ENCODE measurements at regions not wholly inside any gene's neighbourhood (a gene's known extent, or its start where the extent isn't known, plus 50 kb on each side); places are given as distances from the start of the nearest gene placed in this dataset.

DNA sequence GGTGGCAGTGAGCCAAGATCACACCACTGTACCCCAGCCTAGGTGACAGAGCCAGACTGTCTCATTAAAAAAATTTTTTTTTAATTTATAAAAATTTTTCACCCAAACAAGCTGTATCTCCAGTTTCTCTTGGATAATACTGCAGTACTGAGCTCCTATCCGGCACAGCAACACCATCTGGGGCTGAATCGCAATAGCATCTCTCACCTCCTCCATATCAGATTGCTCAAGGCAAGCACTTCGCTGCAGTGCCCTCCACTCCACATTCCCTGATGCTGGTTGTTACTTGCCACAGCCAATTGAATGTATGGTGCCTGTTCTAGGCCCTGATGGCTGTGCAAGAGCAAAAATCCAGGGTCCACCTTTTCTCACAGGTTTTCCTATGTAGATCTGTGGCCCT lies 69.3 kb upstream of the FAM241A start:
- DNase-seq (no peak), FAIRE-seq (no peak)
- intact Hi-C loops (cut with DNase I): no loop called here
- Histone ChIP-seq H3K4me3 (ENCODE audit: low read length in 3 of 3) (no peak overlapping the region), H3K9ac (ENCODE audit: low read length in 3 of 3) (no peak overlapping the region), H3K4me1 (ENCODE audit: control insufficient read depth in 2 of 3, insufficient read depth in 2 of 3, low read depth in 1 of 3, low read length in 3 of 3) (no peaks in the 10 kb centered on the region), H3K9me3 (ENCODE audit: control insufficient read depth in 2 of 3, insufficient read depth in 1 of 3, low read length in 3 of 3) (no peaks in the 10 kb centered on the region), H3K27ac (ENCODE audit: low read depth in 2 of 2, low read length in 2 of 2) (no peak overlapping the region), H3K27me3 (ENCODE audit: control insufficient read depth, insufficient read depth, low read length) (no peaks in the 10 kb centered on the region), H3K36me3 (ENCODE audit: control insufficient read depth in 2 of 3, insufficient read depth in 3 of 3, low read length in 3 of 3) (no peaks in the 10 kb centered on the region)
- TF ChIP-seq, protein P1, sequence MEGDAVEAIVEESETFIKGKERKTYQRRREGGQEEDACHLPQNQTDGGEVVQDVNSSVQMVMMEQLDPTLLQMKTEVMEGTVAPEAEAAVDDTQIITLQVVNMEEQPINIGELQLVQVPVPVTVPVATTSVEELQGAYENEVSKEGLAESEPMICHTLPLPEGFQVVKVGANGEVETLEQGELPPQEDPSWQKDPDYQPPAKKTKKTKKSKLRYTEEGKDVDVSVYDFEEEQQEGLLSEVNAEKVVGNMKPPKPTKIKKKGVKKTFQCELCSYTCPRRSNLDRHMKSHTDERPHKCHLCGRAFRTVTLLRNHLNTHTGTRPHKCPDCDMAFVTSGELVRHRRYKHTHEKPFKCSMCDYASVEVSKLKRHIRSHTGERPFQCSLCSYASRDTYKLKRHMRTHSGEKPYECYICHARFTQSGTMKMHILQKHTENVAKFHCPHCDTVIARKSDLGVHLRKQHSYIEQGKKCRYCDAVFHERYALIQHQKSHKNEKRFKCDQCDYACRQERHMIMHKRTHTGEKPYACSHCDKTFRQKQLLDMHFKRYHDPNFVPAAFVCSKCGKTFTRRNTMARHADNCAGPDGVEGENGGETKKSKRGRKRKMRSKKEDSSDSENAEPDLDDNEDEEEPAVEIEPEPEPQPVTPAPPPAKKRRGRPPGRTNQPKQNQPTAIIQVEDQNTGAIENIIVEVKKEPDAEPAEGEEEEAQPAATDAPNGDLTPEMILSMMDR (IDR thresholded peaks at IDR 0.05; ENCODE audit: borderline replicate concordance, extremely low read depth, insufficient read depth): no peak

DNA sequence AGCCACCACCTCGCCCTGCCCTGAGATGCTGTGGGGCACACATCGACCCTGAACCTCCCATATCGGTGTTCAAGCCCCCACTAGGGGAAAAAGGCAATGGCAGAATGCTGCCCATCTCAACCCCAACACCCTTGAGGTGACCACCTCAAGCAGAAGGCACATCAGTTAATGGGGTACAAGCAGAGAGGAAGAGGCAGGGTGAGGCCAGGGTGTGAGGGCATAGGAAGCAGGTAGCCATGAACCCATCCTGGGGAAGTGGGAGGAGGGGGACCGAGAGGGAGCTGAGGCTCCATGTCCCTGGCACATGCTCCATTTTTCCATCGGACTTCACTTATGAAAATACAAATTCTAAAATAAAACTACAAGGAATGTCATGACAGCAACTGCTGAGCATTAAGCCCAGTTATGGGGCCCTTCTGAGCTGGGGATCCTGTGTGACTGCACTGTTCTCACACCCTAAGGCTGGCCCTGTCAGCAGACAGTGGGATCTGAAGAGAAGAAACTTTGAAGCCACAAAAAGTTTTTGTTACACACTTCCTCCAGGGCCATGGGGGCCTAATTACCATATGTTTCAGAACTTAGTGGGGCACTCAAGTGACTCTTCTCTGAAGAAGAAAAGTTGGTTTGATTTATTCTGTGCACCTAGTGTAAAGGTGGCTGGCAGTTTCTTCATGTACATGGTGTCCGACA lies 68.2 kb upstream of the FAM241A start:
- intact Hi-C loops (cut with DNase I): no loop called here
- TF ChIP-seq, protein P1 (IDR thresholded peaks at IDR 0.05; ENCODE audit: borderline replicate concordance, extremely low read depth, insufficient read depth): no peak

DNA sequence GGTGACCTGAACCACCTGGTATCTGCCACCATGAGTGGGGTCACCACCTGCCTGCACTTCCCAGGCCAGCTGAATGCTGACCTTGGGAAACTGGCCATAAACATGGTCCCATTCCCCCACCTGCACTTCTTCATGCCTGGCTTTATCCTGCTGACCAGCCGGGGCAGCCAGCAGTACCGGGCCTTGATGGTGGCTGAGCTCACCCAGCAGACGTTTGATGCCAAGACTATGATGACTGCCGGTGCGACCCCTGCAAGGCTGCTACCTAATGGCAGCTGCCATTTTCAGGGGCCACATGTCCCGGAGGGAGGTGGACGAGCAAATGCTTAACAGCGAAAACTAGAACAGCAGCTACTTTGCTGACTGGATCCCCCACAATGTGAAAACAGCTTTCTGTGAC lies 67.5 kb upstream of the FAM241A start:
- intact Hi-C loops (cut with DNase I): no loop called here
- TF ChIP-seq, protein P1 (IDR thresholded peaks at IDR 0.05; ENCODE audit: borderline replicate concordance, extremely low read depth, insufficient read depth): no peak
- Histone ChIP-seq H3K4me3 (ENCODE audit: low read length in 3 of 3) (no peak overlapping the region), H3K36me3 (ENCODE audit: control insufficient read depth in 2 of 3, insufficient read depth in 3 of 3, low read length in 3 of 3) (no peaks in the 10 kb centered on the region), H3K27me3 (ENCODE audit: control insufficient read depth, insufficient read depth, low read length) (no peaks in the 10 kb centered on the region), H3K9me3 (ENCODE audit: control insufficient read depth in 2 of 3, insufficient read depth in 1 of 3, low read length in 3 of 3) (no peaks in the 10 kb centered on the region), H3K27ac (ENCODE audit: low read depth in 2 of 2, low read length in 2 of 2) (no peak overlapping the region), H3K4me1 (ENCODE audit: control insufficient read depth in 2 of 3, insufficient read depth in 2 of 3, low read depth in 1 of 3, low read length in 3 of 3) (no peaks in the 10 kb centered on the region), H3K9ac (ENCODE audit: low read length in 3 of 3) (no peak overlapping the region)
- FAIRE-seq: no peak
- DNase-seq: peak in 1 of 5 donors; percentile 47

More for the DNA sequence above, 68.2 kb upstream of the FAM241A start:
- DNase-seq (no peak), FAIRE-seq (no peak)
- no peaks in the 10 kb centered on the region for H3K9me3 ChIP-seq (ENCODE audit: control insufficient read depth in 2 of 3, insufficient read depth in 1 of 3, low read length in 3 of 3)
- H3K4me1 ChIP-seq (ENCODE audit: control insufficient read depth in 2 of 3, insufficient read depth in 2 of 3, low read depth in 1 of 3, low read length in 3 of 3): no peaks in the 10 kb centered on the region
- no peaks in the 10 kb centered on the region for H3K36me3 ChIP-seq (ENCODE audit: control insufficient read depth in 2 of 3, insufficient read depth in 3 of 3, low read length in 3 of 3)
- no peak overlapping the region for H3K9ac ChIP-seq (ENCODE audit: low read length in 3 of 3)
- H3K4me3 ChIP-seq (ENCODE audit: low read length in 3 of 3): no peak overlapping the region
- no peak overlapping the region for H3K27ac ChIP-seq (ENCODE audit: low read depth in 2 of 2, low read length in 2 of 2)
- no peaks in the 10 kb centered on the region for H3K27me3 ChIP-seq (ENCODE audit: control insufficient read depth, insufficient read depth, low read length)
